A549 (cell line): ENCODE measurements at regions not wholly inside any gene's neighbourhood (a gene's known extent, or its start where the extent isn't known, plus 50 kb on each side); places are given as distances from the start of the nearest gene placed in this dataset.

Experiments used
- ATAC-seq, 2 experiments: fragments of 200-7000 bp in 1 of 2; fragments of >200 bp in 1 of 2; cut with Nextera tagmentation in 1 of 2; cut with Tn5 transposase in 1 of 2; 3 replicates each; pipeline versions ENCODE4 v1.8.0 to v1.9.1; 2018 to 2020; ENCODE audit warnings: mild to moderate bottlenecking in 1 of 2, moderate library complexity in 1 of 2
- CTCF ChIA-PET: fragments of 300-600 bp; sonication (Branson Sonifier 250); formaldehyde crosslinking; extraction: SDS; loops from one replicate; lab custom pipeline; 2021; ENCODE audit warnings: antibody characterized with exemption, inconsistent platforms; lab: Yijun Ruan, JAX
- POLR2A ChIA-PET: fragments of 350-600 bp; formaldehyde crosslinking; extraction: SDS; loops from one replicate; lab custom pipeline; 2021; ENCODE audit warnings: antibody characterized with exemption, inconsistent platforms; lab: Yijun Ruan, JAX
- DNase-seq, 2 experiments: peaks; one replicate each; pipeline versions ENCODE4 v3.0.0 to v3.0.0-alpha.2; 2011 to 2016; ENCODE audit warnings: low read depth in 1 of 2, low spot score in 1 of 2
- FAIRE-seq: peaks from 2 replicates; lab custom pipeline; 2011; peaks lifted over from hg19 to GRCh38; lab: Jason Lieb, UNC
- H3K27ac ChIP-seq, 2 experiments: fragments of >200 bp; sonication (Bioruptor Twin); formaldehyde crosslinking; 3 replicates each; pipeline ENCODE4 v1.5.1; 2016 to 2017
- H3K4me1 ChIP-seq: fragments of >200 bp; sonication (Bioruptor Twin); formaldehyde crosslinking; 3 replicates; pipeline ENCODE4 v1.6.1; 2016
- H3K4me2 ChIP-seq: fragments of >200 bp; sonication (Bioruptor Twin); formaldehyde crosslinking; 3 replicates; pipeline ENCODE4 v1.6.1; 2016
- H3K4me3 ChIP-seq: fragments of >200 bp; sonication (Bioruptor Twin); formaldehyde crosslinking; 3 replicates; pipeline ENCODE4 v1.5.1; 2016
- H3K9me3 ChIP-seq: fragments of >200 bp; sonication (Bioruptor Twin); formaldehyde crosslinking; 3 replicates; pipeline ENCODE4 v1.6.1; 2016
- BCL3 ChIP-seq: fragments of >200 bp; sonication (Bioruptor Twin); formaldehyde crosslinking; IDR thresholded peaks from 3 replicates; pipeline ENCODE4 v1.6.1; 2016
- CBX2 ChIP-seq: fragments of 200-600 bp; sonication (generic); IDR thresholded peaks from 2 replicates; pipeline ENCODE4 v1.6.1; 2016; ENCODE audit warnings: low read depth, mild to moderate bottlenecking, borderline replicate concordance
- CBX8 ChIP-seq: fragments of 200-600 bp; sonication (generic); IDR thresholded peaks from 2 replicates; pipeline ENCODE4 v1.6.1; 2016
- CEBPB ChIP-seq, 2 experiments: fragments of >200 bp in 1 of 2; sonication (Bioruptor Twin) in 1 of 2; formaldehyde crosslinking in 1 of 2; IDR thresholded peaks; 2 replicates each; pipeline ENCODE4 v1.6.1; 2012 to 2016
- CHD4 ChIP-seq: fragments of 200-600 bp; sonication (generic); IDR thresholded peaks from 2 replicates; pipeline ENCODE4 v1.6.1; 2016; ENCODE audit warnings: antibody characterized with exemption, mild to moderate bottlenecking, borderline replicate concordance
- CTCF ChIP-seq: fragments of >200 bp; sonication (Bioruptor Twin); formaldehyde crosslinking; IDR thresholded peaks from 3 replicates; pipeline ENCODE4 v1.5.1; 2016
- E2F6 ChIP-seq: IDR thresholded peaks from 2 replicates; pipeline ENCODE4 v1.6.1; 2012; ENCODE audit warnings: low read depth, borderline replicate concordance
- EHF ChIP-seq: fragments of 250-450 bp; sonication (Bioruptor Pico); IDR thresholded peaks from 2 replicates; pipeline ENCODE4 v1.5.0; 2020; ENCODE audit warnings: mild to moderate bottlenecking
- EHMT2 ChIP-seq: fragments of 200-600 bp; sonication (generic); IDR thresholded peaks from 2 replicates; pipeline ENCODE4 v1.6.1; 2016; ENCODE audit warnings: antibody characterized with exemption, low read depth, mild to moderate bottlenecking, moderate library complexity
- ELK1 ChIP-seq: fragments of 150-350 bp; IDR thresholded peaks from 2 replicates; pipeline ENCODE4 v1.6.1; 2014; ENCODE audit warnings: low read depth, mild to moderate bottlenecking, low read length
- FOSB ChIP-seq: fragments of 250-450 bp; sonication (Bioruptor Pico); IDR thresholded peaks from 2 replicates; pipeline ENCODE4 v1.5.0; 2020; ENCODE audit warnings: mild to moderate bottlenecking, moderate library complexity
- HDAC2 ChIP-seq: fragments of 200-600 bp; sonication (generic); IDR thresholded peaks from 2 replicates; pipeline ENCODE4 v1.6.1; 2016
- HMGXB4 ChIP-seq: fragments of 250-450 bp; sonication (Bioruptor Pico); IDR thresholded peaks from 2 replicates; pipeline ENCODE4 v1.5.0; 2021; ENCODE audit warnings: mild to moderate bottlenecking, moderate library complexity, borderline replicate concordance
- HOXB5 ChIP-seq: fragments of 250-450 bp; sonication (Bioruptor Pico); IDR thresholded peaks from 2 replicates; pipeline ENCODE4 v1.5.0; 2020; ENCODE audit warnings: mild to moderate bottlenecking, moderate library complexity
- MAFK ChIP-seq: fragments of 450-650 bp; IDR thresholded peaks from 2 replicates; pipeline ENCODE4 v1.6.1; 2014; ENCODE audit not compliant: partially characterized antibody
- MAZ ChIP-seq: fragments of 150-350 bp; IDR thresholded peaks from 2 replicates; pipeline ENCODE4 v1.6.1; 2014; ENCODE audit warnings: antibody characterized with exemption, low read depth, low read length, borderline replicate concordance
- MYC ChIP-seq: IDR thresholded peaks from 2 replicates; pipeline ENCODE4 v1.6.1; 2012; ENCODE audit warnings: mild to moderate bottlenecking, inconsistent platforms, low read length, improper control_type of control experiment, borderline replicate concordance
- NFE2L2 ChIP-seq: fragments of 150-350 bp; conservative IDR thresholded peaks from 2 replicates; pipeline ENCODE4 v1.6.1; 2014; ENCODE audit warnings: low read length
- NR3C1 ChIP-seq: fragments of >200 bp; sonication (Bioruptor Twin); formaldehyde crosslinking; IDR thresholded peaks from 3 replicates; pipeline ENCODE4 v1.6.1; 2017
- PBX3 ChIP-seq: IDR thresholded peaks from 2 replicates; pipeline ENCODE4 v1.6.1; 2012
- PHF8 ChIP-seq: fragments of 200-600 bp; sonication (generic); IDR thresholded peaks from 2 replicates; pipeline ENCODE4 v1.6.1; 2016; ENCODE audit warnings: low read depth, mild to moderate bottlenecking, antibody characterized with exemption, moderate library complexity, borderline replicate concordance
- RAD21 ChIP-seq, 2 experiments: fragments of >200 bp in 1 of 2; sonication (Bioruptor Twin) in 1 of 2; formaldehyde crosslinking in 1 of 2; IDR thresholded peaks in 1 of 2; conservative IDR thresholded peaks in 1 of 2; 2 replicates in 1 of 2; 3 replicates in 1 of 2; pipeline ENCODE4 v1.6.1; 2012 to 2018; ENCODE audit warnings: inconsistent platforms in 1 of 2
- RARB ChIP-seq: fragments of 250-450 bp; sonication (Bioruptor Pico); IDR thresholded peaks from 2 replicates; pipeline ENCODE4 v1.8.0; 2021; ENCODE audit warnings: mild to moderate bottlenecking, moderate library complexity
- RCOR1 ChIP-seq: fragments of 150-350 bp; IDR thresholded peaks from 2 replicates; pipeline ENCODE4 v1.6.1; 2014; ENCODE audit warnings: antibody characterized with exemption, low read length, low read depth
- SMC3 ChIP-seq: fragments of >200 bp; sonication (Bioruptor Twin); formaldehyde crosslinking; IDR thresholded peaks from 3 replicates; pipeline ENCODE4 v1.6.1; 2018; ENCODE audit warnings: inconsistent platforms
- ZC3H11A ChIP-seq: fragments of 450-650 bp; IDR thresholded peaks from 2 replicates; pipeline ENCODE4 v1.6.1; 2014; ENCODE audit warnings: antibody characterized with exemption, mild to moderate bottlenecking
- ZFP36 ChIP-seq: fragments of 450-650 bp; IDR thresholded peaks from 2 replicates; pipeline ENCODE4 v1.6.1; 2014; ENCODE audit warnings: borderline replicate concordance; ENCODE audit not compliant: partially characterized antibody
- WGBS: methylation state at CpG from one replicate; pipeline ENCODE4 v1.1.6; 2017; ENCODE audit errors: missing lambda C conversion rate; 5-methylcytosine and 5-hydroxymethylcytosine counted together

- ATAC-seq, result no peak
- POLR2A ChIA-PET, result no interaction called here
- H3K27ac ChIP-seq, result no peak overlapping the region
- no peaks in the 10 kb centered on the region for H3K4me1 ChIP-seq
- no peak overlapping the region for H3K4me2 ChIP-seq
- no peak overlapping the region for H3K4me3 ChIP-seq
- no peak for FAIRE-seq
- CTCF ChIA-PET, result interaction anchor here (1.2 to 5.8 kb wide), 2 partner anchors 11 to 540 kb away, joined by 5 to 34 read pairs; no protein-coding TSS in a partner anchor
- DNase-seq, result no peak
- TF ChIP-seq NFE2L2 (no peak), CHD4 (no peak), HOXB5 (CRISPR knock-in tag) (no peak), E2F6 (no peak), RCOR1 (no peak), RARB (CRISPR knock-in tag) (no peak), PHF8 (no peak), EHMT2 (no peak)
- TF ChIP-seq, all 56 proteins: peak for 0
- no peaks in the 10 kb centered on the region for H3K9me3 ChIP-seq
Observed at GRCh38 chr11:95695181-95695580, 94.4 kb downstream of the FAM76B start.

- H3K9me3 ChIP-seq, result no peaks in the 10 kb centered on the region
- CTCF ChIA-PET, result interaction anchor here (0.6 to 5.8 kb wide), 3 partner anchors 13 to 541 kb away, joined by 3 to 34 read pairs (median 5); no protein-coding TSS in a partner anchor
- no peak for TF ChIP-seq MYC
- no peak for TF ChIP-seq MAZ
- no peak for TF ChIP-seq ZC3H11A
- TF ChIP-seq BCL3, result no peak
- TF ChIP-seq PBX3, result no peak
- no peak for TF ChIP-seq HDAC2
- TF ChIP-seq CBX2, result no peak
- no peak for TF ChIP-seq FOSB (CRISPR knock-in tag)
- TF ChIP-seq SMC3, result no peak
- no peak for TF ChIP-seq EHF (CRISPR knock-in tag)
- no peak for TF ChIP-seq MAFK
- TF ChIP-seq CEBPB (IDR thresholded peaks at IDR 0.05), result no peak
- no peak for TF ChIP-seq CTCF
- no peak for TF ChIP-seq ELK1
- no peak for TF ChIP-seq HMGXB4 (CRISPR knock-in tag)
- TF ChIP-seq ZFP36, result no peak
- TF ChIP-seq NR3C1, result no peak
- no peak for TF ChIP-seq CBX8
- no peak for TF ChIP-seq RAD21 (conservative IDR thresholded peaks at IDR 0.05 in 1 of 2, IDR thresholded peaks at IDR 0.05 in 1 of 2)
- TF ChIP-seq, all 56 proteins: peak for 0
- DNase-seq (no peak), FAIRE-seq (no peak), ATAC-seq (no peak)
- POLR2A ChIA-PET, result no interaction called here
- no peak overlapping the region for H3K4me3 ChIP-seq
- H3K4me1 ChIP-seq, result no peaks in the 10 kb centered on the region
- 5% methylated on average over 1 of the region's 1 CpG for WGBS
- H3K27ac ChIP-seq, result no peak overlapping the region
- H3K4me2 ChIP-seq, result no peak overlapping the region
Observed at GRCh38 chr11:95693298-95693697, 96.3 kb downstream of the FAM76B start.
